NCI-H2081 (cell line): ENCODE measurements at regions not wholly inside any gene's neighbourhood (a gene's known extent, or its start where the extent isn't known, plus 50 kb on each side); places are given as distances from the start of the nearest gene placed in this dataset.
A peak's percentile ranks its signal among the peaks of the same experiment; 100 is the strongest.

Experiments
- DNase-seq, 2 experiments: peaks; one replicate each; lab custom pipeline; 2025; lab: John Stamatoyannopoulos, UW

GRCh38 chr14:76948976-76949375 lies 79.5 kb downstream of the IRF2BPL start:
- no peak for DNase-seq

- no peak for DNase-seq
These were observed 80.1 kb downstream of the IRF2BPL start for GRCh38 chr14:76948213-76948947.

- no peak for DNase-seq
These were observed 80.7 kb downstream of the IRF2BPL start for GRCh38 chr14:76947838-76948184.

- peak; percentile 97 for DNase-seq
These were observed 81.2 kb downstream of the IRF2BPL start for GRCh38 chr14:76947078-76947837.

GRCh38 chr14:76946753-76947077 lies 81.8 kb downstream of the IRF2BPL start:
- DNase-seq, result no peak

GRCh38 chr14:76943072-76943471 lies 85.4 kb downstream of the IRF2BPL start:
- DNase-seq, result no peak

- DNase-seq, result no peak
These were observed 86.3 kb downstream of the IRF2BPL start for GRCh38 chr14:76941946-76942805.

GRCh38 chr14:76941544-76941943 lies 87.0 kb downstream of the IRF2BPL start:
- no peak for DNase-seq

- no peak for DNase-seq
These were observed 88.3 kb downstream of the IRF2BPL start for GRCh38 chr14:76940021-76940760.

- no peak for DNase-seq
These were observed 89.3 kb downstream of the IRF2BPL start for GRCh38 chr14:76939015-76939742.

- DNase-seq, result no peak
These were observed 90.4 kb downstream of the IRF2BPL start for GRCh38 chr14:76938092-76938500.

- peak; percentile 12 to 37 for DNase-seq
These were observed 91.1 kb downstream of the IRF2BPL start for GRCh38 chr14:76937181-76938091.

GRCh38 chr14:76936483-76936882 lies 92.0 kb downstream of the IRF2BPL start:
- DNase-seq, result no peak

- DNase-seq, result no peak
These were observed 95.0 kb downstream of the IRF2BPL start for GRCh38 chr14:76933515-76933914.

- no peak for DNase-seq
These were observed 96.7 kb downstream of the IRF2BPL start for GRCh38 chr14:76931631-76932402.

- no peak for DNase-seq
These were observed 98.0 kb downstream of the IRF2BPL start for GRCh38 chr14:76930549-76930948.

- DNase-seq, result no peak
These were observed 98.6 kb downstream of the IRF2BPL start for GRCh38 chr14:76929927-76930326.

- no peak for DNase-seq
These were observed 100.4 kb downstream of the IRF2BPL start for GRCh38 chr14:76927971-76928700.
